ENCODE measurements at regions not wholly inside any gene's neighbourhood (a gene's known extent, or its start where the extent isn't known, plus 50 kb on each side); places are given as distances from the start of the nearest gene placed in this dataset.

- peak in 2 of 3 experiments; percentile 44 to 45 for TF ChIP-seq CTCF (optimal IDR thresholded peaks at IDR 0.05 in 1 of 3, IDR thresholded peaks at IDR 0.05 in 1 of 3, conservative IDR thresholded peaks at IDR 0.05 in 1 of 3; ENCODE audit: extremely low read depth in 1 of 3, insufficient read depth in 2 of 3, low read length in 3 of 3)
- TF ChIP-seq EZH2 (IDR thresholded peaks at IDR 0.05; ENCODE audit: low read length) = no peak
Observed at GRCh38 chr4:130563185-130563888, 1467.4 kb downstream of the C4orf33 start.
